Neural cell (in vitro differentiated cells): ENCODE measurements at regions not wholly inside any gene's neighbourhood (a gene's known extent, or its start where the extent isn't known, plus 50 kb on each side); places are given as distances from the start of the nearest gene placed in this dataset.

ENCODE experiments used
- H2AFZ ChIP-seq: fragments of 200-600, 300-800 bp; sonication (generic), shearing (Covaris generic); 2 replicates; pipeline ENCODE4 v1.6.0; 2014; ENCODE audit warnings: low read depth, mild to moderate bottlenecking, antibody characterized with exemption, low read length, moderate library complexity
- H3F3A ChIP-seq: fragments of 200-600 bp; shearing (Covaris generic); 2 replicates; pipeline ENCODE4 v1.6.1; 2016; ENCODE audit warnings: mild to moderate bottlenecking, moderate library complexity, mixed read lengths, antibody characterized with exemption, low read length; ENCODE audit not compliant: insufficient read depth, poor library complexity, severe bottlenecking
- H3K27ac ChIP-seq: fragments of 200-600, 300-800 bp; sonication (generic), shearing (Covaris generic); 2 replicates; pipeline ENCODE4 v1.5.1; 2014; ENCODE audit warnings: mild to moderate bottlenecking, low read length, moderate library complexity
- H3K27me3 ChIP-seq: fragments of 300-800, 200-600 bp; sonication (generic), shearing (Covaris generic); 2 replicates; pipeline ENCODE4 v1.6.0; 2014; ENCODE audit warnings: mild to moderate bottlenecking, low read depth, low read length, moderate library complexity; ENCODE audit not compliant: insufficient read depth
- H3K36me3 ChIP-seq: fragments of 300-800, 200-600 bp; sonication (generic), shearing (Covaris generic); 2 replicates; pipeline ENCODE4 v1.5.1; 2014; ENCODE audit warnings: mild to moderate bottlenecking, antibody characterized with exemption, low read length, moderate library complexity; ENCODE audit not compliant: insufficient read depth
- H3K4me2 ChIP-seq: fragments of 300-800, 200-600 bp; sonication (generic), shearing (Covaris generic); 2 replicates; pipeline ENCODE4 v1.6.0; 2014; ENCODE audit warnings: mild to moderate bottlenecking, low read length
- H3K4me3 ChIP-seq: fragments of 300-800, 200-600 bp; sonication (generic), shearing (Covaris generic); 2 replicates; pipeline ENCODE4 v1.5.1; 2014; ENCODE audit warnings: mild to moderate bottlenecking, low read length, moderate library complexity
- H3K79me2 ChIP-seq: fragments of 200-600 bp; shearing (Covaris generic); replicated peaks from 2 replicates; pipeline ENCODE4 v1.6.0; 2014; ENCODE audit warnings: mild to moderate bottlenecking, low read length, moderate library complexity; ENCODE audit not compliant: insufficient read depth
- H3K9ac ChIP-seq: fragments of 300-800, 200-600 bp; sonication (generic), shearing (Covaris generic); 2 replicates; pipeline ENCODE4 v1.6.1; 2016; ENCODE audit warnings: mild to moderate bottlenecking, low read length, mixed read lengths
- H3K9me2 ChIP-seq: fragments of 200-600 bp; shearing (Covaris generic); 2 replicates; pipeline ENCODE4 v1.6.1; 2016; ENCODE audit warnings: mild to moderate bottlenecking, low read length, mixed read lengths; ENCODE audit not compliant: insufficient read depth
- H3K9me3 ChIP-seq: fragments of 200-600, 300-800 bp; sonication (generic), shearing (Covaris generic); 2 replicates; pipeline ENCODE4 v1.6.1; 2016; ENCODE audit warnings: mild to moderate bottlenecking, mixed run types, low read length, moderate library complexity, mixed read lengths
- H4K20me1 ChIP-seq: fragments of 200-600 bp; shearing (Covaris generic); 2 replicates; pipeline ENCODE4 v1.6.1; 2016; ENCODE audit warnings: mild to moderate bottlenecking, mixed run types; ENCODE audit not compliant: insufficient read depth
- CTCF ChIP-seq: fragments of 450-650 bp; IDR thresholded peaks from 2 replicates; pipeline ENCODE4 v1.5.1; 2014; ENCODE audit warnings: antibody characterized with exemption, mild to moderate bottlenecking, moderate library complexity; ENCODE audit not compliant: poor library complexity, severe bottlenecking
- EP300 ChIP-seq: fragments of 450-650 bp; conservative IDR thresholded peaks from 2 replicates; pipeline ENCODE4 v1.6.1; 2014; ENCODE audit warnings: antibody characterized with exemption, mild to moderate bottlenecking, moderate library complexity; ENCODE audit not compliant: poor library complexity, severe bottlenecking
- EZH2 ChIP-seq: fragments of 200-600, 300-800 bp; shearing (Covaris generic), sonication (generic); IDR thresholded peaks from 2 replicates; pipeline ENCODE4 v1.6.1; 2014; ENCODE audit warnings: antibody characterized with exemption, low read length, borderline replicate concordance, mild to moderate bottlenecking; ENCODE audit not compliant: insufficient read depth, poor library complexity, severe bottlenecking
- MXI1 ChIP-seq: fragments of 450-650 bp; conservative IDR thresholded peaks from 2 replicates; pipeline ENCODE4 v1.6.1; 2014; ENCODE audit warnings: antibody characterized with exemption, mild to moderate bottlenecking; ENCODE audit not compliant: poor library complexity, severe bottlenecking
- POLR2AphosphoS5 ChIP-seq: IDR thresholded peaks from 2 replicates; pipeline ENCODE4 v1.6.1; 2012
- RAD21 ChIP-seq: fragments of 450-650 bp; conservative IDR thresholded peaks from 2 replicates; pipeline ENCODE4 v1.6.1; 2014; ENCODE audit warnings: antibody characterized with exemption, mild to moderate bottlenecking, moderate library complexity
- REST ChIP-seq: IDR thresholded peaks from 2 replicates; pipeline ENCODE4 v1.6.1; 2012; ENCODE audit warnings: borderline replicate concordance
- SMC3 ChIP-seq: fragments of 450-650 bp; conservative IDR thresholded peaks from 2 replicates; pipeline ENCODE4 v1.6.1; 2014; ENCODE audit warnings: antibody characterized with exemption, mild to moderate bottlenecking, moderate library complexity; ENCODE audit not compliant: poor library complexity
- TAF1 ChIP-seq: IDR thresholded peaks from 2 replicates; pipeline ENCODE4 v1.6.1; 2012; ENCODE audit warnings: low read depth

- H3F3A ChIP-seq, result no peaks in the 10 kb centered on the region
- no peak overlapping the region for H3K4me3 ChIP-seq
- H3K9ac ChIP-seq, result no peak overlapping the region
- H3K27ac ChIP-seq, result no peak overlapping the region
- no peaks in the 10 kb centered on the region for H4K20me1 ChIP-seq
- no peaks in the 10 kb centered on the region for H3K36me3 ChIP-seq
- H3K4me2 ChIP-seq, result no peak overlapping the region
- H3K79me2 ChIP-seq, result no peaks in the 10 kb centered on the region
- H3K9me2 ChIP-seq, result no peaks in the 10 kb centered on the region
- H2AFZ ChIP-seq, result no peak overlapping the region
- H3K27me3 ChIP-seq, result no peaks in the 10 kb centered on the region
- no peaks in the 10 kb centered on the region for H3K9me3 ChIP-seq
- TF ChIP-seq EP300, result no peak
- TF ChIP-seq SMC3, result no peak
- TF ChIP-seq MXI1, result no peak
- no peak for TF ChIP-seq CTCF
- no peak for TF ChIP-seq TAF1
- no peak for TF ChIP-seq RAD21
- TF ChIP-seq REST, result no peak
- TF ChIP-seq EZH2, result no peak
- TF ChIP-seq POLR2AphosphoS5, result no peak
Observed at GRCh38 chr11:134675983-134676382, 263.9 kb upstream of the B3GAT1 start.

GRCh38 chr11:134674974-134675373 is 262.9 kb upstream of the B3GAT1 start:
- H2AFZ ChIP-seq, result no peak overlapping the region
- H3K79me2 ChIP-seq, result no peaks in the 10 kb centered on the region
- no peak overlapping the region for H3K4me3 ChIP-seq
- H3K9me2 ChIP-seq, result no peaks in the 10 kb centered on the region
- no peaks in the 10 kb centered on the region for H3K27me3 ChIP-seq
- no peaks in the 10 kb centered on the region for H3K36me3 ChIP-seq
- H3K27ac ChIP-seq, result no peak overlapping the region
- no peak overlapping the region for H3K4me2 ChIP-seq
- TF ChIP-seq CTCF (no peak), SMC3 (no peak), POLR2AphosphoS5 (no peak), EP300 (no peak), TAF1 (no peak), RAD21 (no peak), REST (no peak), MXI1 (no peak), EZH2 (no peak)
- no peaks in the 10 kb centered on the region for H3K9me3 ChIP-seq
- no peaks in the 10 kb centered on the region for H3F3A ChIP-seq
- no peaks in the 10 kb centered on the region for H4K20me1 ChIP-seq
- no peak overlapping the region for H3K9ac ChIP-seq
